GM18861 (cell line): ENCODE measurements at regions not wholly inside any gene's neighbourhood (a gene's known extent, or its start where the extent isn't known, plus 50 kb on each side); places are given as distances from the start of the nearest gene placed in this dataset.

ENCODE experiments used
- ATAC-seq: cut with Tn5 transposase; IDR thresholded peaks from one replicate; pipeline ENCODE4 v1.9.1; 2021; ENCODE audit not compliant: unreplicated experiment

DNA sequence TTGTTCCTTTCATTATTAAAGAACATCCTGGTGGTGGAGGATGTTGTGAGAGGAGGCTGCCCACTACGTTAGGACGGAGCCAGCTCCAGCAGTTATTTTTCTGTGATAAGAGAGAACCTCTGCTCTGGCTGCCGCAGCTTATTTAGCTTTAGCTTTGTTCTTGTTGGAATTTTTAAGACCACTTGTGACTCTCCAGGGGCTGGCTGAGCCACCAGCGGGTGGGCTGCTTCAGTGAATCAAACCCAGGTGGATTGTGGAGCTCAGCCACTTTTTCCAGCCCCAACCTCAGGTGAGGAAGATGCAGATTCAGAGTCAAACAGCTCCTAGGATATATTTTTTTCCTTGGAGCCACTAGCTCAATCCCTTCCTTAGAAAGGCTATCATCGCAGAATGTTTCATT is 83.1 kb upstream of the CTTNBP2NL start:
- ATAC-seq, result no peak

DNA sequence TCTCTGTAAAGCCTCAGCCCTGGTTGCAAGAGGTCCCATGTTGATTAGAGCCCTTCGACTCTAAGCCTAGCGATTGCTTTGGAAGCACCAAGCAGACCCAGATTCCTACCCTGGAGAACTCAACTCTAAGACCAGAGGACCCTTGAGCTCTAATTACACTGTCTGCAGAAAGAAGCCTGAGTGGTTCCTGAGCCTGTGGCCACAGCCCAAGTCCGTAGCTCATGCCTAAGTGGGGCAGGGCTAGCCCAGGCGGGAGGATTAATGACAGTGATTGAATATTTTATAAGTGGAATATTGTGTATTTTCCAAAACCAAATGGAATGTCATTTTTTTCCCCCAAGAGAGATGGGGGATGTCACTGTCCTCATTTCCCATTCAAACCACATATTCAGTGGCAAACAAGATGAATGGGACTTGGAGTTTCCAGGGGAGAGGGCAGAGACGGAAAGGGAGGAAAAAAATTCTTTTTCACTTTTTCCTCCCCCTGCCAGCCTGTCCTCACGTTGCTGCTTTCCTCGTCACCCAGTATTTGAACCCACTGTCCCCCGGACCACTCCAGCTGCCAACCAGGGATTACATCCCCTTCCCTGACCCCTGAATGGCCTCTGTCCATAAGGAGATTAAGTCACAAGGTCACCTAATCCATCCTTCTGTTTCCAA is 79.6 kb upstream of the CTTNBP2NL start:
- no peak for ATAC-seq

DNA sequence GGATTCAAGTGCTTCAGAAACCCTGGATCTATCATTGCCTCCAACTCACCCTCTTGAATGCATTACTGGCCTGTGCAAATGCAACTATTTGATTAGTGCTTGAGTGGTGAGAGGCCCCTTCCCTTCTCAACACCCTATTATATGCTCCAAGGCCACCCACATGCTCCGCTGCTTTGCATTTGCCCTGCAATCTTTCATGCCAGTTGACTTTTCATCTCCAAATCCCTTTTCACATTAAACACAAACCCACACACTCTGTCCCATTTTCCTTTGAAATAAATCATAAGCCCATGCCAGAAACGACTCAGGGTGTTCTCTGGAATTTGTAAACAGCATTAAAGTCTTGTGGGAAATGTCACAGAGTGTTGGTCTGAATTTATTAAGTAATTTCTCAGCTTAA is 78.9 kb upstream of the CTTNBP2NL start:
- no peak for ATAC-seq

GRCh38 chr1:112317611-112318062 is 78.4 kb upstream of the CTTNBP2NL start:
- no peak for ATAC-seq

DNA sequence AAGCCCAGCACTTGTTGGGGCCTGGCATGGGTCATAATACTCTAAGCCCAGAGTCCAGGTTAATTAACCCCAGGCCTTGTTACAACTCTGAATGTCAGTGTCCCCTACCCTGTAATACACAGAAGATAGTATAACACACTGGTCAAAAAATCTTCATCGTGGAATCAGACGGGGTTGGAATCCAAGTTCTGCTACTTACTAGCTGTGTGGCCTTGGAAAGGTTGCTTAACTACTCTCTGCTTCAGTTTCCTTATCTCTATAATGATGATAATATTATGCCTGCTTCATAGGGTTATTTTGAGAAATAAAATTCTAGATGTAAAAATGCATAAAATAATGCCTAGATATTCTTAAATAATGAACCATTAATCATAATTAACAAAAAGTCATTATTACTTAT is 77.8 kb upstream of the CTTNBP2NL start:
- no peak for ATAC-seq

DNA sequence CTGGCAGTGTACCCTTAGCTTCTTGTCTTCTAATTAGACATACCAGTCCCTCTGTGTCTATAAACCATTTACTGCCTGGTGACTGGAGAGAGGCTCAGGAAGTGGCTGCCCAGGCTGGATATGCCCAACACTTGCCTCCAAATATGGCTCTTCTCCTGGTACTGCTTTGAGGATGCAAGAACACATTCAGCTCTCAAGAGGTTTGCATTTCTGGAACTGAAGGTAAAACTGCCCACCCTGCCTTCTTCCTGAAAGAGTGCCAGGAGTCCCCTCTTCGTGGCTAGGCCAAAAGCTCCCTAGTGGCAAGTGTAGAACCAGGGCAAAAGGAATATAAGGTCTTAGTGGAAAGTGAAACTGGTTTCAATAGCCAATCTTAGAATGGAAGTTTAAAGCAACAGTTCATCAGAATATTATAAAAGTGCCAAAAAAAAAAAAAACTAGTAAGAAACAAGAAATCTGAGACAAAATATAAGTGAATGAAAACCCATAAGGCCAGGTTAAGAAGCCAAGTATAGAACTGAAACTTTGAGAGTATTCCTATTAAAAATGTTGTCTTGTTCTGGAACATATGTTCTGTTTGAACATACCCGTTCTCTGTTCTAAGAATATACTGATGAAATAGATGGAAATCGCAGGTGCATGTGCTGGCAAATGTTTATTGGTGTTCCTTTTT is 77.2 kb upstream of the CTTNBP2NL start:
- no peak for ATAC-seq

GRCh38 chr1:112319371-112320040 is 76.5 kb upstream of the CTTNBP2NL start:
- ATAC-seq, result no peak

GRCh38 chr1:112320058-112320457 is 76.0 kb upstream of the CTTNBP2NL start:
- no peak for ATAC-seq

DNA sequence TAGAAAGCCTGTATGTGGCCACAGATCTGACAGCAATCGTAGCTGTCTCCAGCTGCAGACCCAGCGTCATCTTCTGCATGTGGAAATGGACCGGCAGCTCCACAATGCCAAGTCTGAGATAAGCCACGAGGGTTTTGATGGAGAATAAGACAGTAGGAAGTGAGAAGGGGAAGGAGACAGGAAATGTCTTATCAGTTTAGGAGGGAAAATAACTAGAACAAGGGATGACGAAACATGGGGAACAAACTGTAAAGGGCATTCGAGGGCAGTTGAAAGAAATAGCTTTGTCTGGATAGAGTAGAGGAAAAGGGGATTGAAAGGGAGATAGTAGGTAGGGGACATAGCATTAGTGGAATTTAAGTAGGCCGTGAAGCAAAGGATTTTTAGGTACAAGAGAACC is 74.0 kb upstream of the CTTNBP2NL start:
- no peak for ATAC-seq

GRCh38 chr1:112322983-112323678 is 72.9 kb upstream of the CTTNBP2NL start:
- no peak for ATAC-seq

DNA sequence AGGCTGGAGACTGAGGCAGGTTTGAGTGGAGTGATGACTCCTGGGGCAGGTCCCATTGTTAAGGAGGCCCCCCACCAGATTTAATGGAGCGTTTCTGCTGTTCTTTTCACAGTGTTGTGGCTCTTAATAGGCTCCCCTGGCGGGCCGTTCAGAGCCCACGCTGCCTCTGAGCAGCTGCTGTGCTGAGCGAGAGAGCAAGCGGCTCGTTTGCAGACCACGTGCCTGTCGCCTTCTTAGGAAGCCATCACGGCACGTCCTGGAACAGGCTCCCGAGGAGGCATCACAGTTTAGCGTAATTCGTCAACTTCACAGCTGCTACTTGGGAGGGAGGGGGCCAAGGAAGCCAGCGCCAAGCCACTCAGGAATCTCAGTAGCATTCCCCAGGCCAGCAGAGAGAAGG is 70.5 kb upstream of the CTTNBP2NL start:
- no peak for ATAC-seq

- no peak for ATAC-seq
Observed at GRCh38 chr1:112328600-112328999, 67.4 kb upstream of the CTTNBP2NL start.

- ATAC-seq, result no peak
Observed at GRCh38 chr1:112332176-112333150, 63.6 kb upstream of the CTTNBP2NL start.

- no peak for ATAC-seq
Observed at GRCh38 chr1:112335351-112335750, 60.7 kb upstream of the CTTNBP2NL start.

GRCh38 chr1:112337028-112337531 is 58.9 kb upstream of the CTTNBP2NL start:
- ATAC-seq, result no peak

DNA sequence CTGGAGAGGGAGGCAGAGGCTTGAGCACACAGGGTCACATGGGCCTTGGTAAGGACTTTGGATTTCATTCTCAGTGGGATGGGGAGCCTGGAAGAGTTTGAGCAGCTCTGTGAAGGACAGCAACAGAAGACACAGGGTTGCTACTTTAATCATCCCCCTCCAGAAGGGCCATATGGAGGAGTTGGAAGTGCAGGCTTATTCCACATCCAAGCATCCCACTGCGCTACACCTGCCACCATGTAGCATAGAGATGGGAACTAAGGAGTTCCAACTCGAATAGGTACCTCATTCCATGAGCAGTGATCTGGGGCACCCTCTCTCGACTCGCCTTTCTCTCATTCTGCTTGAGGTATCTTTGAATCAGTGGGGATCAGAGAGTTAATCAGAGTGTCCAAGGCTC is 54.0 kb upstream of the CTTNBP2NL start:
- no peak for ATAC-seq

- no peak for ATAC-seq
Observed at GRCh38 chr1:112342558-112342957, 53.5 kb upstream of the CTTNBP2NL start.

DNA sequence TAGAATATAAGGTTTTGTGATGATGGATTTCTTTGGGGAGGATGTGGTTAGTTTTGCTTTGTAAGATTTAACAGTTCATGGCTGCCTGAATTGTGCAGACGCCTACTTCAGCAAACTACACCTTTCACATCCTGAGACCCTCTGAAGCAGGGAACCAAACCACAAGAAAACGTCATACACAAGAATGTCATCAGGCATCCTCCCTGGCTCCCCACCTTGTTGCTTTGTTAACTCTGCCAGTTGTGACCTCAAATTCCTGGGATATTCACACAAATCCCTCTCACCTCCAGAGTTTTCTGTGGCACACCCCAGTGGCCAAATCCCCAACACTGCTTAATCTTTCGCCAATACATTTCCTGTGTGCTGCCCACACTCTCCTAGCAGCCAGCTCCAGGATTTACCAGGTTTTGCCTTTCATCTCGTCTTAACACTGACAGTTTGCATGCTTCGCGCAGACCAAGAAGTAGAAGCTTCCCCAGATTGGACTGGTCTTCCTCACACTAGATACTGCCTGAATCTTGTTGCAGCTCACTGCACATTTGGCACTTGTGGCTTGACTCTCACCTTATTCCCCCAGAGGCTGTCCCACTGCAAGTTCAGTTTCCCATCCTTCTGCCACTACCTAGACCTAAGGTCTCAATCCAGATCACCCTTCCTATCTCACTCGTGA is 51.1 kb upstream of the CTTNBP2NL start:
- ATAC-seq, result peak; percentile 66
